ENCODE measurements at regions not wholly inside any gene's neighbourhood (a gene's known extent, or its start where the extent isn't known, plus 50 kb on each side); places are given as distances from the start of the nearest gene placed in this dataset.

DNA sequence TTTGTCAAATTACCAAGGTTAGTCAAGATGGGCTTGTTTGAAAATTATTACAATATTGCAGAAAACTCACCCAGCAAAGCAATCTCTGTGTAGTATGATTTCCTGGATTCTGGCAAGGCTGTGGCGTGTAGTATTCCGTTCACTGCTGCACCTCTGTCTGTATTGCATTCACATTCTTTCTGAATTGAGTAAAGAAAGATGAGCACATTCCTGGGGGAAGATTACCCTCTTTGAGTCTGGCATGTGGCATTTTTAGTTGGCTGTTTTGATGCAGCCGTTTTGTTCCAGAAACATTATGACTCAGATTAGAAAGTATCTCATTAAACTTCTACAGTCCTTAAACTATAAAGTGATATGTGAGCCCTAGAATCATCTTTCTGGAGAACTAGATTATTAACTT is 197.7 kb downstream of the TENT4A start:
- TF ChIP-seq POLR2AphosphoS5 (IDR thresholded peaks at IDR 0.05; ENCODE audit: low read depth, low read length) (no peak), TCF7L2 (IDR thresholded peaks at IDR 0.05; ENCODE audit: low read depth, low read length) (no peak)
- TF ChIP-seq, protein P1, sequence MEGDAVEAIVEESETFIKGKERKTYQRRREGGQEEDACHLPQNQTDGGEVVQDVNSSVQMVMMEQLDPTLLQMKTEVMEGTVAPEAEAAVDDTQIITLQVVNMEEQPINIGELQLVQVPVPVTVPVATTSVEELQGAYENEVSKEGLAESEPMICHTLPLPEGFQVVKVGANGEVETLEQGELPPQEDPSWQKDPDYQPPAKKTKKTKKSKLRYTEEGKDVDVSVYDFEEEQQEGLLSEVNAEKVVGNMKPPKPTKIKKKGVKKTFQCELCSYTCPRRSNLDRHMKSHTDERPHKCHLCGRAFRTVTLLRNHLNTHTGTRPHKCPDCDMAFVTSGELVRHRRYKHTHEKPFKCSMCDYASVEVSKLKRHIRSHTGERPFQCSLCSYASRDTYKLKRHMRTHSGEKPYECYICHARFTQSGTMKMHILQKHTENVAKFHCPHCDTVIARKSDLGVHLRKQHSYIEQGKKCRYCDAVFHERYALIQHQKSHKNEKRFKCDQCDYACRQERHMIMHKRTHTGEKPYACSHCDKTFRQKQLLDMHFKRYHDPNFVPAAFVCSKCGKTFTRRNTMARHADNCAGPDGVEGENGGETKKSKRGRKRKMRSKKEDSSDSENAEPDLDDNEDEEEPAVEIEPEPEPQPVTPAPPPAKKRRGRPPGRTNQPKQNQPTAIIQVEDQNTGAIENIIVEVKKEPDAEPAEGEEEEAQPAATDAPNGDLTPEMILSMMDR (IDR thresholded peaks at IDR 0.05) = no peak

Measured in Panc1 (cell line).